ENCODE measurements at regions not wholly inside any gene's neighbourhood (a gene's known extent, or its start where the extent isn't known, plus 50 kb on each side); places are given as distances from the start of the nearest gene placed in this dataset.

GRCh38 chr3:5278666-5279065 lies 91.2 kb downstream of the EDEM1 start:
- TF ChIP-seq GATA2 (IDR thresholded peaks at IDR 0.05; ENCODE audit: low read depth, low read length) (no peak), GATA3 (IDR thresholded peaks at IDR 0.05; ENCODE audit: low read depth, low read length) (no peak)
